IPS-18a (cell line): ENCODE measurements at regions not wholly inside any gene's neighbourhood (a gene's known extent, or its start where the extent isn't known, plus 50 kb on each side); places are given as distances from the start of the nearest gene placed in this dataset.
"Not testable (repeated sequence)": the region's sequence is repeated elsewhere in the genome, so short reads cannot be mapped to it uniquely, and the experiment has no call there.

Experiments used
- H3K27ac ChIP-seq: one replicate; pipeline ENCODE4 v1.5.1; 2013; ENCODE audit warnings: low read length
- H3K27me3 ChIP-seq: one replicate; pipeline ENCODE4 v1.6.1; 2013; ENCODE audit warnings: mild to moderate bottlenecking, low read length; ENCODE audit not compliant: control insufficient read depth, insufficient read depth
- H3K36me3 ChIP-seq: one replicate; pipeline ENCODE4 v1.6.1; 2013; ENCODE audit warnings: low read depth, low read length; ENCODE audit not compliant: control insufficient read depth
- H3K4me1 ChIP-seq: one replicate; pipeline ENCODE4 v1.6.1; 2013; ENCODE audit warnings: low read depth, low read length; ENCODE audit not compliant: control insufficient read depth
- H3K4me3 ChIP-seq: one replicate; pipeline ENCODE4 v1.5.1; 2013; ENCODE audit warnings: low read length
- H3K9ac ChIP-seq: one replicate; pipeline ENCODE4 v1.6.1; 2013; ENCODE audit warnings: mild to moderate bottlenecking, low read length, moderate library complexity
- H3K9me3 ChIP-seq: one replicate; pipeline ENCODE4 v1.6.1; 2013; ENCODE audit warnings: low read depth, low read length; ENCODE audit not compliant: control insufficient read depth

DNA sequence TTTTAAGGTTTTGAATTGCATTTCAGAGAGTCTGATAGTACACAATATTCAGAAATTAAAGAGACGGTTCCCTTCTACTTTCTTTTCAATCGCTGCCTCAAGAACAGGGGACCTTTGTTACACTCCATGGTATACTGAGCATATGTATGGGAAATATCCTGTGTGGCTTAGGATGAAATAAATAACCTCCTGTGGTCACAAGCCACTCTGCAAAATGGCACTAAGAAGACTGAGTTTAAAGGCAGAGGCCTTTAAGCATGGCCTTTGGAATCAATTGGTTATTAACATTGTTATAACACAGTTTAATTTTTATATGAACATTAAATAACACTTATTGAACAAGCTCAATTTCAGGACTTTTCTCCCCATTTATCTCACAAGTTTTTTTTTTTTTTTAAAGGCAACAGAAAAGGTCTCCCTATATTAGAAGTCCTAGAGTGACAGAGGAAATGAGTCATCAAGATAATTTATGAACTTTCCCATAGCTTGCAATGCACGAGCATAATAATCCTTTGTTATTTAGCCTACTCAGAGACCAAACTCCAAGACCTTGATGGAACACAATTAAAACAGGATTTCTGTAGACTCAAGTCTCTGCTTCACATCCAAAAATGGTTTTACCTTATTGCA, 341.9 kb downstream of the TMEM167A start:
- H3K9ac ChIP-seq = no peak overlapping the region
- no peaks in the 10 kb centered on the region for H3K27me3 ChIP-seq
- H3K4me1 ChIP-seq = no peaks in the 10 kb centered on the region
- H3K36me3 ChIP-seq = no peaks in the 10 kb centered on the region
- H3K27ac ChIP-seq = no peak overlapping the region
- no peak overlapping the region for H3K4me3 ChIP-seq
- H3K9me3 ChIP-seq = no peaks in the 10 kb centered on the region

DNA sequence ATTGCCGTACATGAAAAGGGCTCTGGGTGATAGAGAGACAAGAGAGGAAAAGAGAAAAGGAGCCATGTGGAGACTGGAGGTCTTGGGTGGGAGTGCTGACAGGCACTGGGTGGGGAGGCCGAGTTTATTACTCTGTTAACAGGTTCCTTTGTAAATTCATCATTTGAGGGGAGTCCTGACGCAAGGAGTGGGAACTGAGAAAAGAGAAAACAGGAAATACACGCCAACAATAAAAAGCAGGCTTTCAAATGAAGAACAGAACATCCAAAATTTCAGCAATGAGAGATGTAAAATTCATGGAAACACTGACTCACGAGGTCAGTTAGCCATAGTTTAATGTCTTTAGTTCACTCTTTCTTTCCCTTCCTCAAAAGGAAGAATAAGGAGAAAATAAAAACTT, 342.8 kb downstream of the TMEM167A start:
- H3K36me3 ChIP-seq = no peaks in the 10 kb centered on the region
- no peaks in the 10 kb centered on the region for H3K27me3 ChIP-seq
- no peaks in the 10 kb centered on the region for H3K9me3 ChIP-seq
- H3K27ac ChIP-seq = no peak overlapping the region
- no peak overlapping the region for H3K9ac ChIP-seq
- H3K4me1 ChIP-seq = no peaks in the 10 kb centered on the region
- no peak overlapping the region for H3K4me3 ChIP-seq

DNA sequence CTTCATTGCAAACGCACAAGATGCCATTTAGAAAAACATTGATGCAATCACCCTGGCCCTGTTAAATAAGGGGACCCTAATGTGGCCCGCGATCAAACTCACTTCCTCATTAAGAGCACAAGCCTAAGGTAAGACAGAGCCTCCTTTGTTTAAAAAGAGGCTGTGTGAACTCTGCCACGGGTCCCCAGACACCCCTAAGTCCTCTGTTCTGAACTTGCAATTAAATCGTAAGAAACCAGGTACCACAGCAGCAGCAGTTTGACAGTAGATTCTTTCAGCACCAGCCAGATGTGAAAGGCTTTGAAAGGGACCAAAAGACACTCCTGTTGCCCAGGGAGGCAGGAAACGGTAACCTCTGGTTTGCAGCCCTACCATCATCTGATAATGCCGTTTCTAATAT, 346.3 kb downstream of the TMEM167A start:
- Histone ChIP-seq H3K4me1 (no peaks in the 10 kb centered on the region), H3K4me3 (no peak overlapping the region), H3K36me3 (no peaks in the 10 kb centered on the region), H3K9ac (no peak overlapping the region), H3K9me3 (no peaks in the 10 kb centered on the region), H3K27me3 (no peaks in the 10 kb centered on the region), H3K27ac (no peak overlapping the region)

DNA sequence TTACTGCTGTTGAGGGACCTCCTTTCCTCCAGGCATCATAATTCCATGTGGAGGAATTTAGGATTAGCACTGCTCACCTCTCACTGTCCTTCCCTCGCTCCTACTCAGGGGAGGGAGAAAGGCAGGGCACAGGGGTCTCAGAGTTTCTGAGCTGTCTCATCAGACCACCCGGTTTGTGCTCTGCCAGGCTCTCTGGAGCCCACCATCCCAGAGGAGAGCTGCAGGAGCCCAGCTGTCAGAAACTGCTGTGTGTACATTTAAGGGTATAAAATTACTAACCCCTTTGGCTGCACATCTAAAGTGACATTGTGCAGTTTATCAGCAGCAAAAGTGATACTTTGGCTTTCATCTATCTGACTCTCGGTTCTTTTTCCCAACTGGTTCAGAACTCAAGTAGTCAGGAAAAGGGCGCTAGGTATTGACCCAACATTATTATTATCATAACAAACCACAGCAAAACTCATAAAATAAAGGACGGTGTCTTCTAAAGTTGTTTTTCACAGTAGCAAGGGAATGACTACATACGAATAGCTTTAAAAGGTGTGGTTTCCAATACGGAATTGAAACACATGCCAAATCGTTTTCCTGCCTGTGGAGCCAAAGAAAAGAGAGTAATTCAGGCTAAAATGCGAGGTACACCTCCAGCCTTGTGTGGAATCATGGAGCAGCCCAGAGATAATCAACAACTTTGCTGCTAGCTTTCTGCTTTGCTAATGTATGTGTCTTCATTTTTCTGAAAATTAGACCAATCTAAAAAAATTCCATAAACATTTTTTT, 348.1 kb downstream of the TMEM167A start:
- H3K4me3 ChIP-seq = no peak overlapping the region
- no peak overlapping the region for H3K9ac ChIP-seq
- H3K9me3 ChIP-seq = no peaks in the 10 kb centered on the region
- H3K36me3 ChIP-seq = no peaks in the 10 kb centered on the region
- no peaks in the 10 kb centered on the region for H3K4me1 ChIP-seq
- H3K27ac ChIP-seq = no peak overlapping the region
- H3K27me3 ChIP-seq = no peaks in the 10 kb centered on the region

DNA sequence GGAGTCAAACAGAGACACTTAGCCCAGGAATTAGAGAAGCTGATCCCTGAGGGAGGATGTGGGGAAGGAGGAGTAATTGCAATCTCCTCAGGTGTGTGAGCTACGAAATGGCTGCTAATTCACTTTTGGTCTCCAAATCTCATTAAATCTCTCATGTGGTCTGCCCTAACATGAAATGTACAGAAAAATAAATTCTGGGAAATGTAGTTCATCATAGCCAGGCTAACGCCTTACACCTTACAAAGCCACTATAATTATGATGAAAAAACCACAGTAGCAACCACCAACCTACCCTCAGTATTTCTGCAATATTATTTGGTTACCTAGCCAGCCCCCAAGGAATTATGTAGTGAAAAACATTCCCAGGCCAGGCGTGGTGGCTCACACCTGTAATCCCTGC, 354.0 kb downstream of the TMEM167A start:
- no peaks in the 10 kb centered on the region for H3K27me3 ChIP-seq
- H3K4me1 ChIP-seq = peaks cover 4% of the 10 kb centered on the region
- no peaks in the 10 kb centered on the region for H3K9me3 ChIP-seq
- no peak overlapping the region for H3K4me3 ChIP-seq
- no peaks in the 10 kb centered on the region for H3K36me3 ChIP-seq
- H3K9ac ChIP-seq = no peak overlapping the region
- no peak overlapping the region for H3K27ac ChIP-seq

DNA sequence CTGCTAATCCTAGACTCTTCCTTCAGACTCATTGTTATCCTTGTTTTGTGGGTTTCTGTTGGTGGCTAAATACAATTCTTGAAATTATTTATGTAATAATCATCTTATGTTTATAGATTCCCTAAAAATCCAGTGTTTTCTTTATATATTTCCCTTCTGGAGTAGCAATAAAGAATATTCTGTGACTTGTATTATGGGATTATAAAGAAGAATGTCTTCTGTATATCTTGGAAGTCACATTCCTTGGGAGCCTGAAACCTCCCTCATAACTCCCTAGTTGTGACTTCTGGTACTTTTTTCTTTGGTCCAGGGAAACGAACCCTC, 356.1 kb downstream of the TMEM167A start:
- no peaks in the 10 kb centered on the region for H3K36me3 ChIP-seq
- no peaks in the 10 kb centered on the region for H3K9me3 ChIP-seq
- H3K27ac ChIP-seq = no peak overlapping the region
- H3K4me1 ChIP-seq = peaks cover 4% of the 10 kb centered on the region
- H3K4me3 ChIP-seq = no peak overlapping the region
- H3K9ac ChIP-seq = no peak overlapping the region
- H3K27me3 ChIP-seq = no peaks in the 10 kb centered on the region

DNA sequence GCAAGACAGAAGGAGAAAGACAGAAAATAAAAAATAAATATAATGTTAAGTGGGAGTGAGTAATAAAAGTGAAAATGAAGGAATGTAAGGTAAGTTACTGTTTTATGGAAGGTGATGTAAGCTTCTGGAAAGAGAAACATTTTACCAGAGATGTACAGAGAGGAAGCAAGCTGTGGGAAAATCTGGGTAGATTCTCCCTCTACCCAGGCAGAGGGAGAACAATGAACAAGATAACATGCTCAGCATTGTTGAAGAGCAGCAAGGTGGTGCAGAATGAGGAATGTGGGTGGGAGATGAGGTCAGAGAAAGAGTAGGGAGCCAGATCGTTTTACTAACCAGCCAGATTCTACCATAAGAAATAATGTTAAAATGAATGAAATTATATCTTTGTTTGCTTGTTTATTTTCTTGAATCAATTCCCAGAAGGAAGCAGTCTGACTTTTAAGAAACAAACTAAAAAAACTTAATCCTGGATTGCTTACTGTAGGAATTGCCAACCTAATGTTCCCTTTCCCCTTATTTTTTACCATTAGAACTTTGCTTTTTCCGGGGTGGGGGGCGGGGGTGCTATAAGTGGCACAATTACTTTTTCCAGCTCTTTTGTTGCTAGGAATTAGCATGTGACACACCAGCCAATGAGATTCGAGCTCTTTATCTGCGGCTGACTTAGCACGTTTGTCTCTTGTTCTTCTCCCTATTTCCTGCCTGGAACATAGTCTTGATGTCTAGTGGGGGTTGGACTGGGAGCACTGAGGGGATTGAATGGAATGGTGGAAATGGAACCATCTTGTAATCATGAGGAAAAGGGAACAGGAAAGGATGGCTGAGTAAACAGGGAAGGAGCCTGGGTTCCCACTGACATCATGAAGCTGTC, 356.7 kb downstream of the TMEM167A start:
- Histone ChIP-seq H3K36me3 (no peaks in the 10 kb centered on the region), H3K9ac (no peak overlapping the region), H3K4me3 (no peak overlapping the region), H3K4me1 (peaks cover 4% of the 10 kb centered on the region), H3K9me3 (no peaks in the 10 kb centered on the region), H3K27me3 (no peaks in the 10 kb centered on the region), H3K27ac (no peak overlapping the region)

DNA sequence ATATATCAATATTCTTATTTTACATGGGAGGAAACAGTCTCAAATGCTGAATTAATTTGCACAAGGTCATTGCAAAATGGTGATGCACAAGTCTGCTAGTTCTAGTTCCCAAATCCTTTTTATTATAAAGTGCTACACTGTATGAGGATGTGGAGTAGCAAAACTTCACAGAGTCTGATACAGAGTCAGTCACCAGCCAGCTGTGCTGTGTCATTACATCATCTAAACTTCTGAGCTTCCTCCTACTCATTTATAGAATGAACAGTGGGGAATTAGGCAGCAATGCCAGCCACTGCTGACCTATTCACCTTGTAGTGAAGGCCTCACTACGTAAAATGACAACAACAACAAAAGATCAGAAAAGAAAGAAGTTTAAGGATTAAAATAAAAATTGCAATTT, 357.8 kb downstream of the TMEM167A start:
- Histone ChIP-seq H3K9ac (no peak overlapping the region), H3K27me3 (no peaks in the 10 kb centered on the region), H3K4me3 (no peak overlapping the region), H3K9me3 (no peaks in the 10 kb centered on the region), H3K27ac (no peak overlapping the region), H3K36me3 (no peaks in the 10 kb centered on the region), H3K4me1 (peaks cover 4% of the 10 kb centered on the region)

DNA sequence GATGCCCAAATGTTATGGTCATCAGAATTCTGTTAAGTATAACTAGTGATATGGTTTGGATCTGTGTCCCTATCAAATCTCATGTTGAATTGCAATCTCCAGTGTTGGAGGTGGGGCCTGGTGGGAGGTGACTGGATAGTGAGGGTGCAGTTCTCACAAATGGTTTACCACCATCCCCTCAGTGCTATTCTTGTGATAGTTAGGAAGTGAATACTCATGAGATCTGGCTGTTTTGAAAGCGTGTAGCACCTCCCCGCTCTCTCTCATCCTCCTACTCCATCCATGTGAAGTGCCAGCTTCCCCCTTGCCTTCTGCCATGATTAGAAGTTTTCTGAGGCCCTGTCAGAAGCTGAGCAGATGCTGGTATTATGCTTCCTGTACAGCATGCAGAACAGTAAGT, 359.5 kb downstream of the TMEM167A start:
- Histone ChIP-seq H3K36me3 (no peaks in the 10 kb centered on the region), H3K9me3 (no peaks in the 10 kb centered on the region), H3K4me1 (peaks cover 4% of the 10 kb centered on the region), H3K4me3 (no peak overlapping the region), H3K27ac (no peak overlapping the region), H3K9ac (no peak overlapping the region), H3K27me3 (no peaks in the 10 kb centered on the region)

DNA sequence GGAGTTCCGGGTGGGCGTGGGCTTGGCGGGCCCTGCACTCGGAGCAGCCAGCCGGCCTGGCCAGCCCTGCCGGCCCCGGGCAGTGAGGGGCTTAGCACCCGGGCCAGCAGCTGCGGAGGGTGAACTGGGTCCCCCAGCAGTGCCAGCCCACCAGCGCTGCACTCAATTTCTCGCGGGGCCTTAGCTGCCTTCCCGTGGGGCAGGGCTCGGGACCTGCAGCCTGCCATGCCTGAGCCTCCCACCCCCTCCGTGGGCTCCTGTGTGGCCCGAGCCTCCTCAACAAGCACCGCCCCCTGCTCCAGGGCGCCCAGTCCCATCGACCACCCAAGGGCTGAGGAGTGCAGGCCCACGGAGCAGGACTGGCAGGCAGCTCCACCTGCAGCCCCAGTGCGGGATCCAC, 362.5 kb downstream of the TMEM167A start:
- not testable (repeated sequence) for H3K27me3 ChIP-seq, H3K9me3 ChIP-seq, H3K27ac ChIP-seq, H3K36me3 ChIP-seq, H3K4me1 ChIP-seq, H3K4me3 ChIP-seq, H3K9ac ChIP-seq

DNA sequence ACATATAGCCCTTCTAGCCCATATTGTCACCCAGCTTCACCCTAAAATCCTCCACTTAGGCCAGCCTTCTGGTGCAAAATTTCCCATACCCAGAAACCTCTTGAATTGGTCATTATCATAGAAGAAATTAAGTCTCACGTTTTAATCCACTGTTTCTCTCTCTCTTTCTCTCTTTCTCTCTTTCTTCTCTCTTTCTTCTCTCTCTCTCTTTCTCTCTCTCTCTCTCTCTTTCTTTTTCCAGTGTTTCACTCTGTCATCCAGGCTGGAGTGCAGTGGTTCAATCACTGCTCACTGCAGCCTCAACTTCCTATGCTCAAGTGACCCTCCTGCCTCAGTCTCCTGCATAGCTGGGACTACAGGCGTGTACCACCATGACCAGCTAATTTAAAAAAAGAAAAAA, 363.4 kb downstream of the TMEM167A start:
- H3K9ac ChIP-seq = no peak overlapping the region
- no peaks in the 10 kb centered on the region for H3K36me3 ChIP-seq
- no peak overlapping the region for H3K4me3 ChIP-seq
- no peaks in the 10 kb centered on the region for H3K4me1 ChIP-seq
- no peaks in the 10 kb centered on the region for H3K9me3 ChIP-seq
- H3K27me3 ChIP-seq = no peaks in the 10 kb centered on the region
- H3K27ac ChIP-seq = no peak overlapping the region
